ENCODE measurements at regions not wholly inside any gene's neighbourhood (a gene's known extent, or its start where the extent isn't known, plus 50 kb on each side); places are given as distances from the start of the nearest gene placed in this dataset.
"Not testable (repeated sequence)": the region's sequence is repeated elsewhere in the genome, so short reads cannot be mapped to it uniquely, and the experiment has no call there.

GRCh38 chr5:60538426-60538825 lies 161.5 kb downstream of the DEPDC1B start:
- Histone ChIP-seq H3K4me3 (ENCODE audit: low read length) (no peak overlapping the region), H3K9me3 (ENCODE audit: control insufficient read depth in 2 of 3, low read length in 3 of 3) (no peaks in the 10 kb centered on the region), H3K27ac (ENCODE audit: low read depth, low read length) (no peak overlapping the region), H3K36me3 (ENCODE audit: control insufficient read depth in 2 of 3, insufficient read depth in 3 of 3, low read length in 3 of 3) (no peaks in the 10 kb centered on the region), H3K27me3 (ENCODE audit: control insufficient read depth in 2 of 2, insufficient read depth in 2 of 2, low read length in 2 of 2) (no peaks in the 10 kb centered on the region), H3K4me1 (ENCODE audit: control insufficient read depth in 2 of 2, insufficient read depth in 2 of 2, low read length in 2 of 2) (no peaks in the 10 kb centered on the region)
- ChIA-PET POLR2A (no interaction called here), CTCF (no interaction called here)
- intact Hi-C loops (cut with micrococcal nuclease): no loop called here
- Mint-ChIP-seq H3K9me3 (peaks cover 0 to 11% (median 0%) of the 10 kb centered on the region in 11 donors), H3K4me1 (peaks cover 0 to 7% (median 0%) of the 10 kb centered on the region in 7 donors), H3K27me3 (peaks cover 5 to 12% (median 9%) of the 10 kb centered on the region in 5 donors), H3K27ac (no peak overlapping the region), H3K4me3 (no peak overlapping the region), H3K36me3 (no peaks in the 10 kb centered on the region)
- ATAC-seq: no peak
- no peak for DNase-seq

GRCh38 chr5:60535951-60536350 lies 164.0 kb downstream of the DEPDC1B start:
- Mint-ChIP-seq H3K36me3 (no peaks in the 10 kb centered on the region), H3K27me3 (peaks cover 0 to 12% (median 6%) of the 10 kb centered on the region in 5 donors), H3K27ac (no peak overlapping the region), H3K9me3 (peaks cover 0 to 11% (median 0%) of the 10 kb centered on the region in 11 donors), H3K4me1 (peaks cover 0 to 7% (median 0%) of the 10 kb centered on the region in 7 donors), H3K4me3 (no peak overlapping the region)
- DNase-seq: no peak
- Histone ChIP-seq H3K4me1 (ENCODE audit: control insufficient read depth in 2 of 2, insufficient read depth in 2 of 2, low read length in 2 of 2) (no peaks in the 10 kb centered on the region), H3K36me3 (ENCODE audit: control insufficient read depth in 2 of 3, insufficient read depth in 3 of 3, low read length in 3 of 3) (no peaks in the 10 kb centered on the region), H3K27me3 (ENCODE audit: control insufficient read depth in 2 of 2, insufficient read depth in 2 of 2, low read length in 2 of 2) (no peaks in the 10 kb centered on the region), H3K27ac (ENCODE audit: low read depth, low read length) (no peak overlapping the region), H3K9me3 (ENCODE audit: control insufficient read depth in 2 of 3, low read length in 3 of 3) (no peaks in the 10 kb centered on the region), H3K4me3 (ENCODE audit: low read length) (no peak overlapping the region)
- ChIA-PET POLR2A (no interaction called here), CTCF (no interaction called here)
- intact Hi-C loops (cut with micrococcal nuclease): no loop called here
- no peak for ATAC-seq

GRCh38 chr5:60535198-60535597 lies 164.8 kb downstream of the DEPDC1B start:
- H3K36me3 Mint-ChIP-seq: no peaks in the 10 kb centered on the region
- Histone ChIP-seq H3K27ac (ENCODE audit: low read depth, low read length) (no peak overlapping the region), H3K27me3 (ENCODE audit: control insufficient read depth in 2 of 2, insufficient read depth in 2 of 2, low read length in 2 of 2) (no peaks in the 10 kb centered on the region), H3K4me1 (ENCODE audit: control insufficient read depth in 2 of 2, insufficient read depth in 2 of 2, low read length in 2 of 2) (no peaks in the 10 kb centered on the region), H3K9me3 (ENCODE audit: control insufficient read depth in 2 of 3, low read length in 3 of 3) (no peaks in the 10 kb centered on the region), H3K4me3 (ENCODE audit: low read length) (no peak overlapping the region), H3K36me3 (ENCODE audit: control insufficient read depth in 2 of 3, insufficient read depth in 3 of 3, low read length in 3 of 3) (no peaks in the 10 kb centered on the region)
- CTCF ChIA-PET: no interaction called here
- intact Hi-C loops (cut with micrococcal nuclease): no loop called here
- POLR2A ChIA-PET: no interaction called here
- H3K4me1 Mint-ChIP-seq: peaks cover 0 to 7% (median 0%) of the 10 kb centered on the region in 7 donors
- H3K9me3 Mint-ChIP-seq: peaks cover 0 to 11% (median 0%) of the 10 kb centered on the region in 11 donors
- ATAC-seq: no peak
- no peak overlapping the region for H3K4me3 Mint-ChIP-seq
- no peak for DNase-seq
- peaks cover 0 to 7% (median 0%) of the 10 kb centered on the region in 5 donors for H3K27me3 Mint-ChIP-seq
- no peak overlapping the region for H3K27ac Mint-ChIP-seq

- Histone ChIP-seq H3K27ac (ENCODE audit: low read depth, low read length) (no peak overlapping the region), H3K9me3 (ENCODE audit: control insufficient read depth in 2 of 3, low read length in 3 of 3) (no peaks in the 10 kb centered on the region), H3K36me3 (ENCODE audit: control insufficient read depth in 2 of 3, insufficient read depth in 3 of 3, low read length in 3 of 3) (no peaks in the 10 kb centered on the region), H3K4me3 (ENCODE audit: low read length) (no peak overlapping the region), H3K27me3 (ENCODE audit: control insufficient read depth in 2 of 2, insufficient read depth in 2 of 2, low read length in 2 of 2) (no peaks in the 10 kb centered on the region), H3K4me1 (ENCODE audit: control insufficient read depth in 2 of 2, insufficient read depth in 2 of 2, low read length in 2 of 2) (no peaks in the 10 kb centered on the region)
- no peaks in the 10 kb centered on the region for H3K27me3 Mint-ChIP-seq
- CTCF ChIA-PET: no interaction called here
- H3K4me3 Mint-ChIP-seq: no peak overlapping the region
- no peak for ATAC-seq
- H3K27ac Mint-ChIP-seq: no peak overlapping the region
- POLR2A ChIA-PET: no interaction called here
- H3K36me3 Mint-ChIP-seq: no peaks in the 10 kb centered on the region
- no peaks in the 10 kb centered on the region for H3K4me1 Mint-ChIP-seq
- peaks cover 0 to 11% (median 0%) of the 10 kb centered on the region in 11 donors for H3K9me3 Mint-ChIP-seq
- intact Hi-C loops (cut with micrococcal nuclease): no loop called here
- no peak for DNase-seq
These were observed 166.2 kb downstream of the DEPDC1B start for GRCh38 chr5:60533789-60534188.

GRCh38 chr5:60532796-60533195 lies 167.2 kb downstream of the DEPDC1B start:
- H3K4me1 Mint-ChIP-seq; ATAC-seq; H3K4me3 Mint-ChIP-seq; H3K27ac Mint-ChIP-seq; CTCF ChIA-PET; POLR2A ChIA-PET; H3K36me3 ChIP-seq (ENCODE audit: control insufficient read depth in 2 of 3, insufficient read depth in 3 of 3, low read length in 3 of 3); intact Hi-C loops (cut with micrococcal nuclease); H3K4me3 ChIP-seq (ENCODE audit: low read length); H3K27ac ChIP-seq (ENCODE audit: low read depth, low read length); H3K27me3 ChIP-seq (ENCODE audit: control insufficient read depth in 2 of 2, insufficient read depth in 2 of 2, low read length in 2 of 2); H3K9me3 ChIP-seq (ENCODE audit: control insufficient read depth in 2 of 3, low read length in 3 of 3); H3K36me3 Mint-ChIP-seq; H3K4me1 ChIP-seq (ENCODE audit: control insufficient read depth in 2 of 2, insufficient read depth in 2 of 2, low read length in 2 of 2); DNase-seq; H3K27me3 Mint-ChIP-seq: not testable (repeated sequence)
- peaks cover 0 to 11% (median 0%) of the 10 kb centered on the region in 11 donors for H3K9me3 Mint-ChIP-seq

- H3K27ac Mint-ChIP-seq; H3K4me1 ChIP-seq (ENCODE audit: control insufficient read depth in 2 of 2, insufficient read depth in 2 of 2, low read length in 2 of 2); ATAC-seq; H3K4me3 ChIP-seq (ENCODE audit: low read length); POLR2A ChIA-PET; H3K9me3 ChIP-seq (ENCODE audit: control insufficient read depth in 2 of 3, low read length in 3 of 3); DNase-seq; H3K36me3 ChIP-seq (ENCODE audit: control insufficient read depth in 2 of 3, insufficient read depth in 3 of 3, low read length in 3 of 3); H3K27ac ChIP-seq (ENCODE audit: low read depth, low read length); intact Hi-C loops (cut with micrococcal nuclease); H3K27me3 Mint-ChIP-seq; H3K36me3 Mint-ChIP-seq; H3K4me3 Mint-ChIP-seq; H3K27me3 ChIP-seq (ENCODE audit: control insufficient read depth in 2 of 2, insufficient read depth in 2 of 2, low read length in 2 of 2); H3K4me1 Mint-ChIP-seq; CTCF ChIA-PET: not testable (repeated sequence)
- peaks cover 0 to 17% (median 0%) of the 10 kb centered on the region in 11 donors for H3K9me3 Mint-ChIP-seq
These were observed 169.7 kb downstream of the DEPDC1B start for GRCh38 chr5:60530144-60530848.

- intact Hi-C loops (cut with micrococcal nuclease): no loop called here
- ATAC-seq (no peak), DNase-seq (no peak)
- Histone ChIP-seq H3K4me3 (ENCODE audit: low read length) (no peak overlapping the region), H3K9me3 (ENCODE audit: control insufficient read depth in 2 of 3, low read length in 3 of 3) (no peaks in the 10 kb centered on the region), H3K4me1 (ENCODE audit: control insufficient read depth in 2 of 2, insufficient read depth in 2 of 2, low read length in 2 of 2) (no peaks in the 10 kb centered on the region), H3K27me3 (ENCODE audit: control insufficient read depth in 2 of 2, insufficient read depth in 2 of 2, low read length in 2 of 2) (no peaks in the 10 kb centered on the region), H3K36me3 (ENCODE audit: control insufficient read depth in 2 of 3, insufficient read depth in 3 of 3, low read length in 3 of 3) (no peaks in the 10 kb centered on the region), H3K27ac (ENCODE audit: low read depth, low read length) (no peak overlapping the region)
- POLR2A ChIA-PET: no interaction called here
- no peaks in the 10 kb centered on the region for H3K36me3 Mint-ChIP-seq
- CTCF ChIA-PET: no interaction called here
- no peak overlapping the region for H3K27ac Mint-ChIP-seq
- H3K9me3 Mint-ChIP-seq: peaks cover 0 to 8% (median 0%) of the 10 kb centered on the region in 11 donors
- H3K27me3 Mint-ChIP-seq: peaks cover 2 to 11% (median 9%) of the 10 kb centered on the region in 5 donors
- no peak overlapping the region for H3K4me3 Mint-ChIP-seq
- H3K4me1 Mint-ChIP-seq: peaks cover 0 to 3% (median 0%) of the 10 kb centered on the region in 7 donors
These were observed 171.0 kb downstream of the DEPDC1B start for GRCh38 chr5:60529001-60529400.
